DOHH2 (cell line): ENCODE measurements at regions not wholly inside any gene's neighbourhood (a gene's known extent, or its start where the extent isn't known, plus 50 kb on each side); places are given as distances from the start of the nearest gene placed in this dataset.

ENCODE experiments used
- H3F3A ChIP-seq: fragments of 200-600 bp; sonication (generic), shearing (Covaris generic); 2 replicates; pipeline ENCODE4 v1.6.0; 2016; ENCODE audit warnings: antibody characterized with exemption, mild to moderate bottlenecking; ENCODE audit not compliant: control insufficient read depth, insufficient read depth
- H3K27ac ChIP-seq: fragments of 200-600 bp; sonication (generic); 2 replicates; pipeline ENCODE4 v1.5.1; 2014; ENCODE audit warnings: low read depth, mild to moderate bottlenecking, low read length, moderate library complexity
- H3K27me3 ChIP-seq: fragments of 200-600 bp; sonication (generic); 2 replicates; pipeline ENCODE4 v1.6.1; 2014; ENCODE audit warnings: mild to moderate bottlenecking, low read length, mixed read lengths; ENCODE audit not compliant: control insufficient read depth
- H3K36me3 ChIP-seq: fragments of 200-600 bp; sonication (generic); 2 replicates; pipeline ENCODE4 v1.6.1; 2014; ENCODE audit warnings: mild to moderate bottlenecking, low read length, moderate library complexity, mixed read lengths; ENCODE audit not compliant: control insufficient read depth
- H3K4me1 ChIP-seq: fragments of 200-600 bp; sonication (generic); 2 replicates; pipeline ENCODE4 v1.6.1; 2014; ENCODE audit warnings: mild to moderate bottlenecking, low read length, mixed read lengths; ENCODE audit not compliant: control insufficient read depth
- H3K4me2 ChIP-seq: fragments of 200-600 bp; sonication (generic); 2 replicates; pipeline ENCODE4 v1.6.0; 2014; ENCODE audit warnings: mild to moderate bottlenecking, low read length, moderate library complexity
- H3K4me3 ChIP-seq: fragments of 200-600 bp; sonication (generic); 2 replicates; pipeline ENCODE4 v1.5.1; 2014; ENCODE audit warnings: mild to moderate bottlenecking, low read length, mixed read lengths
- H3K79me2 ChIP-seq: fragments of 200-600 bp; sonication (generic); 2 replicates; pipeline ENCODE4 v1.6.1; 2014; ENCODE audit warnings: mild to moderate bottlenecking, low read length, mixed read lengths; ENCODE audit not compliant: control insufficient read depth
- H3K9me2 ChIP-seq: fragments of 200-600 bp; sonication (generic); replicated peaks from 2 replicates; pipeline ENCODE4 v1.6.1; 2014; ENCODE audit warnings: mild to moderate bottlenecking, low read length, mixed read lengths; ENCODE audit not compliant: control insufficient read depth
- H3K9me3 ChIP-seq: fragments of 200-600 bp; sonication (generic); 2 replicates; pipeline ENCODE4 v1.6.1; 2014; ENCODE audit warnings: antibody characterized with exemption, low read length, mixed read lengths; ENCODE audit not compliant: control insufficient read depth, insufficient read depth
- H4K20me1 ChIP-seq: fragments of 200-600 bp; sonication (generic); 2 replicates; pipeline ENCODE4 v1.6.0; 2014; ENCODE audit warnings: low read depth, mild to moderate bottlenecking, antibody characterized with exemption, low read length, moderate library complexity; ENCODE audit not compliant: control insufficient read depth, insufficient read depth
- CTCF ChIP-seq: fragments of 200-600 bp; sonication (generic); IDR thresholded peaks from one replicate; pipeline ENCODE4 v1.5.1; 2014; ENCODE audit warnings: antibody characterized with exemption, mild to moderate bottlenecking, low read depth, low read length; ENCODE audit not compliant: poor library complexity, severe bottlenecking
- EZH2phosphoT487 ChIP-seq: fragments of 200-600 bp; sonication (generic); IDR thresholded peaks from 2 replicates; pipeline ENCODE4 v1.6.1; 2017; ENCODE audit warnings: borderline replicate concordance, mild to moderate bottlenecking, antibody characterized with exemption, low read length, moderate library complexity, mixed read lengths

GRCh38 chr1:199220031-199220430 is 581.2 kb downstream of the PTPRC start:
- H3K79me2 ChIP-seq = no peaks in the 10 kb centered on the region
- TF ChIP-seq EZH2phosphoT487 (no peak), CTCF (no peak)
- H3K9me2 ChIP-seq = no peaks in the 10 kb centered on the region
- no peaks in the 10 kb centered on the region for H4K20me1 ChIP-seq
- H3K4me1 ChIP-seq = peaks cover 19% of the 10 kb centered on the region
- no peak overlapping the region for H3K4me2 ChIP-seq
- no peaks in the 10 kb centered on the region for H3K36me3 ChIP-seq
- H3F3A ChIP-seq = no peaks in the 10 kb centered on the region
- no peak overlapping the region for H3K27ac ChIP-seq
- peaks cover 7% of the 10 kb centered on the region; the same call in 1 of the 2 replicates for H3K9me3 ChIP-seq
- H3K27me3 ChIP-seq = no peaks in the 10 kb centered on the region
- H3K4me3 ChIP-seq = no peak overlapping the region

- Histone ChIP-seq H3K4me3 (no peak overlapping the region), H3K4me1 (peaks cover 33% of the 10 kb centered on the region), H3K4me2 (peak overlapping the region; percentile 25), H3K36me3 (no peaks in the 10 kb centered on the region), H4K20me1 (no peaks in the 10 kb centered on the region), H3F3A (no peaks in the 10 kb centered on the region), H3K79me2 (no peaks in the 10 kb centered on the region), H3K9me3 (peaks cover 3% of the 10 kb centered on the region; the same call in 1 of the 2 replicates), H3K27me3 (no peaks in the 10 kb centered on the region), H3K27ac (no peak overlapping the region), H3K9me2 (no peaks in the 10 kb centered on the region)
- TF ChIP-seq EZH2phosphoT487 (no peak), CTCF (no peak)
These were observed 582.7 kb downstream of the PTPRC start for GRCh38 chr1:199221371-199222150.

GRCh38 chr1:199223936-199224335 is 585.1 kb downstream of the PTPRC start:
- TF ChIP-seq CTCF = no peak
- TF ChIP-seq EZH2phosphoT487 = no peak

More at GRCh38 chr1:199223936-199224335, 585.1 kb downstream of the PTPRC start:
- Histone ChIP-seq H3K9me2 (no peaks in the 10 kb centered on the region), H4K20me1 (no peaks in the 10 kb centered on the region), H3F3A (no peaks in the 10 kb centered on the region), H3K4me1 (peaks cover 33% of the 10 kb centered on the region), H3K9me3 (no peaks in the 10 kb centered on the region), H3K4me3 (no peak overlapping the region), H3K4me2 (no peak overlapping the region), H3K27ac (no peak overlapping the region), H3K36me3 (no peaks in the 10 kb centered on the region), H3K27me3 (no peaks in the 10 kb centered on the region), H3K79me2 (no peaks in the 10 kb centered on the region)
